ENCODE measurements at regions not wholly inside any gene's neighbourhood (a gene's known extent, or its start where the extent isn't known, plus 50 kb on each side); places are given as distances from the start of the nearest gene placed in this dataset.

GRCh38 chr15:96267463-96267862 lies 63.0 kb upstream of the NR2F2 start:
- H3K9me3 ChIP-seq (ENCODE audit: low read depth, low read length, poor library complexity, severe bottlenecking) = no peaks in the 10 kb centered on the region
- no peaks in the 10 kb centered on the region for H3K36me3 ChIP-seq (ENCODE audit: insufficient read depth, low read length, poor library complexity, severe bottlenecking)
- no TSS peak for BruUV-seq (replicated peaks)
- no peak overlapping the region for H3K4me3 ChIP-seq (ENCODE audit: low read depth, low read length, poor library complexity, severe bottlenecking)
- no peak for TF ChIP-seq EZH2 (IDR thresholded peaks at IDR 0.05; ENCODE audit: borderline replicate concordance, low read depth, low read length, poor library complexity, severe bottlenecking)
- TF ChIP-seq, protein P1, sequence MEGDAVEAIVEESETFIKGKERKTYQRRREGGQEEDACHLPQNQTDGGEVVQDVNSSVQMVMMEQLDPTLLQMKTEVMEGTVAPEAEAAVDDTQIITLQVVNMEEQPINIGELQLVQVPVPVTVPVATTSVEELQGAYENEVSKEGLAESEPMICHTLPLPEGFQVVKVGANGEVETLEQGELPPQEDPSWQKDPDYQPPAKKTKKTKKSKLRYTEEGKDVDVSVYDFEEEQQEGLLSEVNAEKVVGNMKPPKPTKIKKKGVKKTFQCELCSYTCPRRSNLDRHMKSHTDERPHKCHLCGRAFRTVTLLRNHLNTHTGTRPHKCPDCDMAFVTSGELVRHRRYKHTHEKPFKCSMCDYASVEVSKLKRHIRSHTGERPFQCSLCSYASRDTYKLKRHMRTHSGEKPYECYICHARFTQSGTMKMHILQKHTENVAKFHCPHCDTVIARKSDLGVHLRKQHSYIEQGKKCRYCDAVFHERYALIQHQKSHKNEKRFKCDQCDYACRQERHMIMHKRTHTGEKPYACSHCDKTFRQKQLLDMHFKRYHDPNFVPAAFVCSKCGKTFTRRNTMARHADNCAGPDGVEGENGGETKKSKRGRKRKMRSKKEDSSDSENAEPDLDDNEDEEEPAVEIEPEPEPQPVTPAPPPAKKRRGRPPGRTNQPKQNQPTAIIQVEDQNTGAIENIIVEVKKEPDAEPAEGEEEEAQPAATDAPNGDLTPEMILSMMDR (conservative IDR thresholded peaks at IDR 0.05; ENCODE audit: low read depth, low read length) = no peak
- CTCF ChIA-PET = no interaction called here
- DNase-seq (ENCODE audit: low spot score) = no peak
- no peak overlapping the region for H3K27ac ChIP-seq (ENCODE audit: low read depth, low read length, poor library complexity, severe bottlenecking)
- no peaks in the 10 kb centered on the region for H3K27me3 ChIP-seq (replicated peaks; ENCODE audit: insufficient read depth, low read depth, low read length, poor library complexity)
- POLR2A ChIA-PET (ENCODE audit: low non-redundant PET) = no interaction called here
- peaks cover 15% of the 10 kb centered on the region for H3K4me1 ChIP-seq (ENCODE audit: insufficient read depth, low read length, poor library complexity, severe bottlenecking)
- intact Hi-C loops (cut with micrococcal nuclease; ENCODE audit: unreplicated experiment) = no loop called here

- ChIA-PET CTCF (no interaction called here), POLR2A (ENCODE audit: low non-redundant PET) (no interaction called here)
- no peaks in the 10 kb centered on the region for H3K36me3 ChIP-seq (ENCODE audit: insufficient read depth, low read length, poor library complexity, severe bottlenecking)
- peaks cover 15% of the 10 kb centered on the region for H3K4me1 ChIP-seq (ENCODE audit: insufficient read depth, low read length, poor library complexity, severe bottlenecking)
- TF ChIP-seq EZH2 (IDR thresholded peaks at IDR 0.05; ENCODE audit: borderline replicate concordance, low read depth, low read length, poor library complexity, severe bottlenecking) = no peak
- TF ChIP-seq, protein P1 (conservative IDR thresholded peaks at IDR 0.05; ENCODE audit: low read depth, low read length) = no peak
- intact Hi-C loops (cut with micrococcal nuclease; ENCODE audit: unreplicated experiment) = no loop called here
- H3K27me3 ChIP-seq (replicated peaks; ENCODE audit: insufficient read depth, low read depth, low read length, poor library complexity) = no peaks in the 10 kb centered on the region
- BruUV-seq (replicated peaks) = no TSS peak
- DNase-seq (ENCODE audit: low spot score) = peak; percentile 77
- H3K4me3 ChIP-seq (ENCODE audit: low read depth, low read length, poor library complexity, severe bottlenecking) = no peak overlapping the region
- no peaks in the 10 kb centered on the region for H3K9me3 ChIP-seq (ENCODE audit: low read depth, low read length, poor library complexity, severe bottlenecking)
- H3K27ac ChIP-seq (ENCODE audit: low read depth, low read length, poor library complexity, severe bottlenecking) = no peak overlapping the region
Measured at GRCh38 chr15:96268442-96269204, 61.9 kb upstream of the NR2F2 start.

DNA sequence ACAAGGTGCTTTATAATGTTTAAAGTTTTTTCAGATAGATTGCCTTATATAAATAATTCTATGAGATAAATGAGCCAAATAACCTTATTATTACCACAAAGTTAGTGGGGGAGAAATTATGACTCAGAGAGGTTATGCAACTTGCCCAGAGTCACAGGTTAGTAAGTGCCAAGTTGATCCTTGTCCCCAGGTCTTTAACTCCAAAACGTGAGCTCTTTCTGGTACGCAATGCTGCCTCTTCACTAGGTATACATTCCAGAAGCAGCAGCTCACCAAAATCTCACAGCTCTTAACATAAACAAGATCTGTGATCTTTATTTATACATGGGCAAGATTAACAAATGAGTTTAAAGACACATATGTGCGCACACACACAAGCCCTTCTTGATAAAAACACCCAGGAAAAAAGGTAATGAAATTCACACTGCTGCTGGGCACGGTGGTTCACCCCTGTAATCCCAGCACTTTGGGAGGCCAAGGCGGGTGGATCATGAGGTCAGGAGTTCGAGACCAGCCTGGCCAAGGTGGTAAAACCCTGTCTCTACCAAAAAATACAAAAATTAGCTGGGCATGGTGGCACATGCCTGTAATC lies 59.8 kb upstream of the NR2F2 start:
- no peak for DNase-seq (ENCODE audit: low spot score)
- intact Hi-C loops (cut with micrococcal nuclease; ENCODE audit: unreplicated experiment) = no loop called here

More for the DNA sequence above, 59.8 kb upstream of the NR2F2 start:
- TF ChIP-seq EZH2 (IDR thresholded peaks at IDR 0.05; ENCODE audit: borderline replicate concordance, low read depth, low read length, poor library complexity, severe bottlenecking) = no peak
- TF ChIP-seq, protein P1 (conservative IDR thresholded peaks at IDR 0.05; ENCODE audit: low read depth, low read length) = no peak
- Histone ChIP-seq H3K27me3 (replicated peaks; ENCODE audit: insufficient read depth, low read depth, low read length, poor library complexity) (no peaks in the 10 kb centered on the region), H3K36me3 (ENCODE audit: insufficient read depth, low read length, poor library complexity, severe bottlenecking) (no peaks in the 10 kb centered on the region), H3K9me3 (ENCODE audit: low read depth, low read length, poor library complexity, severe bottlenecking) (no peaks in the 10 kb centered on the region), H3K27ac (ENCODE audit: low read depth, low read length, poor library complexity, severe bottlenecking) (no peak overlapping the region), H3K4me1 (ENCODE audit: insufficient read depth, low read length, poor library complexity, severe bottlenecking) (peaks cover 19% of the 10 kb centered on the region), H3K4me3 (ENCODE audit: low read depth, low read length, poor library complexity, severe bottlenecking) (no peak overlapping the region)
- ChIA-PET POLR2A (ENCODE audit: low non-redundant PET) (no interaction called here), CTCF (no interaction called here)
- BruUV-seq (replicated peaks) = no TSS peak
